Gastroesophageal sphincter (tissue), 4 donors: ENCODE measurements at regions not wholly inside any gene's neighbourhood (a gene's known extent, or its start where the extent isn't known, plus 50 kb on each side); places are given as distances from the start of the nearest gene placed in this dataset.

Source experiments
- ATAC-seq: fragments of 150-250 bp; one replicate; pipeline ENCODE4 v1.9.1; 2016; ENCODE audit warnings: mild to moderate bottlenecking, moderate library complexity
- H3K27ac ChIP-seq, 4 donors: fragments of 200-600 bp; sonication (generic) in 3 of 4; 1 replicate in 3 of 4; 2 replicates in 1 of 4; pipeline ENCODE4 v1.5.1; 2016 to 2019
- H3K27me3 ChIP-seq: fragments of 200-600 bp; sonication (generic); one replicate; pipeline ENCODE4 v1.5.1; 2019
- H3K36me3 ChIP-seq, 2 donors: fragments of 200-600 bp; sonication (generic); one replicate each; pipeline ENCODE4 v1.5.1; 2019; ENCODE audit warnings: control low read depth in 1 of 2
- H3K4me1 ChIP-seq, 3 donors: fragments of 200-600 bp; sonication (generic); 1 replicate in 2 of 3; 2 replicates in 1 of 3; pipeline ENCODE4 v1.5.1; 2016 to 2019; ENCODE audit warnings: control low read depth in 2 of 3
- H3K4me3 ChIP-seq, 2 donors: fragments of 200-600 bp; sonication (generic); one replicate each; pipeline ENCODE4 v1.5.1; 2019; ENCODE audit warnings: mild to moderate bottlenecking in 1 of 2, moderate library complexity in 1 of 2
- H3K9me3 ChIP-seq, 3 donors: fragments of 200-600 bp; sonication (generic); one replicate each; pipeline ENCODE4 v1.5.1; 2017 to 2019; ENCODE audit warnings: control low read depth in 2 of 3
- EP300 ChIP-seq: sonication (generic); formaldehyde crosslinking; IDR thresholded peaks from one replicate; pipeline ENCODE4 v1.6.1; 2017; ENCODE audit warnings: antibody characterized with exemption, mild to moderate bottlenecking
- POLR2A ChIP-seq, 2 donors: fragments of 450-650 bp; IDR thresholded peaks; one replicate each; pipeline ENCODE4 v1.6.1; 2017; ENCODE audit warnings: antibody characterized with exemption in 2 of 2, mild to moderate bottlenecking in 2 of 2, moderate library complexity in 1 of 2
- POLR2AphosphoS5 ChIP-seq: sonication (generic); formaldehyde crosslinking; IDR thresholded peaks from one replicate; pipeline ENCODE4 v1.6.1; 2017; ENCODE audit warnings: antibody characterized with exemption
- WGBS, 2 donors: methylation state at CpG; one replicate each; pipeline ENCODE4 v1.1.5; 2018; ENCODE audit warnings: low coverage in 1 of 2; 5-methylcytosine and 5-hydroxymethylcytosine counted together
- TF ChIP-seq, protein P1 (sequence below), 4 experiments: fragments of 200-600 bp in 2 of 4; fragments of 450-650 bp in 2 of 4; sonication (generic) in 1 of 4; IDR thresholded peaks; one replicate each; pipeline ENCODE4 v1.5.1; 2017 to 2019; ENCODE audit warnings: antibody characterized with exemption in 4 of 4, mild to moderate bottlenecking in 2 of 4, moderate library complexity in 2 of 4

DNA sequence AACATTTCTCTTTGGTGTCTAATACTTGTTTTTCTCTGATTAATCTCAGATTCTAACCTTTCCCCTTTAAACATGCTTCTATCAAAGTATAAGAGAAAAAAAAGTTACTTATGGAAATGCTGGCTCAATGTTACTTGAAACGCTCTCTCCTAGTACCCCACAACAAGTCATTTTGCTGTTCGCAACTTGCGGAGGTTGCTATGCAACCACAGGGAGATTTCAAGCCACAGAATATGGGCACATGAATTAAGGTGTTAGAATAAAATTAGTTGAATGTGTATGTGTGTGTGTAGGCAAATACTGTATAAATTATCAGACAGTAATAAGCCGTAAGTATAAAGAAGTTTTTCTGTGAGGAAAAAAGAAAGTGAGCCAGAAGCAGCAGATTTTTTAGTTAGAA, 80.6 kb downstream of the CCDC59 start:
- TF ChIP-seq, protein P1, sequence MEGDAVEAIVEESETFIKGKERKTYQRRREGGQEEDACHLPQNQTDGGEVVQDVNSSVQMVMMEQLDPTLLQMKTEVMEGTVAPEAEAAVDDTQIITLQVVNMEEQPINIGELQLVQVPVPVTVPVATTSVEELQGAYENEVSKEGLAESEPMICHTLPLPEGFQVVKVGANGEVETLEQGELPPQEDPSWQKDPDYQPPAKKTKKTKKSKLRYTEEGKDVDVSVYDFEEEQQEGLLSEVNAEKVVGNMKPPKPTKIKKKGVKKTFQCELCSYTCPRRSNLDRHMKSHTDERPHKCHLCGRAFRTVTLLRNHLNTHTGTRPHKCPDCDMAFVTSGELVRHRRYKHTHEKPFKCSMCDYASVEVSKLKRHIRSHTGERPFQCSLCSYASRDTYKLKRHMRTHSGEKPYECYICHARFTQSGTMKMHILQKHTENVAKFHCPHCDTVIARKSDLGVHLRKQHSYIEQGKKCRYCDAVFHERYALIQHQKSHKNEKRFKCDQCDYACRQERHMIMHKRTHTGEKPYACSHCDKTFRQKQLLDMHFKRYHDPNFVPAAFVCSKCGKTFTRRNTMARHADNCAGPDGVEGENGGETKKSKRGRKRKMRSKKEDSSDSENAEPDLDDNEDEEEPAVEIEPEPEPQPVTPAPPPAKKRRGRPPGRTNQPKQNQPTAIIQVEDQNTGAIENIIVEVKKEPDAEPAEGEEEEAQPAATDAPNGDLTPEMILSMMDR (IDR thresholded peaks at IDR 0.05) = no peak
- TF ChIP-seq POLR2AphosphoS5 = no peak
- no peak for TF ChIP-seq EP300
- no peak for TF ChIP-seq POLR2A (IDR thresholded peaks at IDR 0.05)
- H3K27ac ChIP-seq = no peak overlapping the region
- 24 to 26% methylated on average over 4 of the region's 4 CpGs for WGBS, 2 donors
- no peaks in the 10 kb centered on the region for H3K27me3 ChIP-seq
- no peak for ATAC-seq
- H3K4me1 ChIP-seq = no peaks in the 10 kb centered on the region
- no peaks in the 10 kb centered on the region for H3K9me3 ChIP-seq
- no peaks in the 10 kb centered on the region for H3K36me3 ChIP-seq
- H3K4me3 ChIP-seq = no peak overlapping the region

DNA sequence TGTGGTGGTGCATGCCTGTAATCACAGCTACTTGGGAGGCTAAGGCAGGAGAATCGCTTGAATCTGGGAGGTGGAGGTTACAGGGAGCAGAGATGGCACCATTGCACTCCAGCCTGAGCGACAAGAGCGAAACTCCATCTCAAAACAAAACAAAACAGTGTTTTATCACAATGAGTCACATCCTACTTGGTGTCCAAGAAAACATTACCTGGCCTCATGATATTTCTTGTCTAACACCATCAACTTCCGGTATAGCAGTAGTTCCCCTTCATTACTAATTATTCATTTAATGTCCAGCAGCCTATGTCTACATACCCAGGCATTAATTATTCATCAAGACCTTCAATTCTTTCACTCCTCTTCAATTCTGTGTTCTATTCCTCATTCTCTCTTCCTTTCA, 115.5 kb downstream of the CCDC59 start:
- WGBS, 2 donors = 89 to 96% methylated on average over 4 of the region's 4 CpGs
- H3K9me3 ChIP-seq = no peaks in the 10 kb centered on the region
- H3K36me3 ChIP-seq = no peaks in the 10 kb centered on the region
- H3K27ac ChIP-seq = no peak overlapping the region
- TF ChIP-seq EP300 (no peak), POLR2A (IDR thresholded peaks at IDR 0.05) (no peak), POLR2AphosphoS5 (no peak)
- TF ChIP-seq, protein P1 (IDR thresholded peaks at IDR 0.05) = no peak
- no peaks in the 10 kb centered on the region for H3K27me3 ChIP-seq
- ATAC-seq = no peak
- no peak overlapping the region for H3K4me3 ChIP-seq
- H3K4me1 ChIP-seq = no peaks in the 10 kb centered on the region

DNA sequence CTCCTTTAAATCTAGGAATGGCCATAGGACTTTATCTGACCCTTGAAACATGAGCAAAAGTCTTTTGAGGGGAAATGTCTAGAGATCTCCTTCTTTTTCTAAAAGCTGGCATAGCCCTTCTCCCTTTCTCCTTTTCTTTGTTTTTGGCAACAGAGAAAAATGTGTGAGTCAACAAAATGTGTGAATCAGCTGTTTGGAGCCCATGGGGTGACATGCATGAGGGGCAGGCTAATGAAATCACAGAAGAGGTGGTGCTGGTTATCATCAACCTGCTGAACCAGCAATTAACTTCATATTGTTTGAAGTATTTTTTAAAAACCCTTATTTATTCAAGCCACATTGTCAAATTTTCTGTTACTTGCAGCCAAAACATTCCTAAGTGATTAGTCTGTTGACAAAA, 132.3 kb downstream of the CCDC59 start:
- no peaks in the 10 kb centered on the region for H3K27me3 ChIP-seq
- TF ChIP-seq, protein P1 (IDR thresholded peaks at IDR 0.05) = no peak
- no peak for TF ChIP-seq POLR2A (IDR thresholded peaks at IDR 0.05)
- TF ChIP-seq EP300 = no peak
- no peak for TF ChIP-seq POLR2AphosphoS5
- no peaks in the 10 kb centered on the region for H3K4me1 ChIP-seq
- H3K4me3 ChIP-seq = no peak overlapping the region
- no peak for ATAC-seq
- no peaks in the 10 kb centered on the region for H3K36me3 ChIP-seq
- no peak overlapping the region for H3K27ac ChIP-seq
- no peaks in the 10 kb centered on the region for H3K9me3 ChIP-seq

DNA sequence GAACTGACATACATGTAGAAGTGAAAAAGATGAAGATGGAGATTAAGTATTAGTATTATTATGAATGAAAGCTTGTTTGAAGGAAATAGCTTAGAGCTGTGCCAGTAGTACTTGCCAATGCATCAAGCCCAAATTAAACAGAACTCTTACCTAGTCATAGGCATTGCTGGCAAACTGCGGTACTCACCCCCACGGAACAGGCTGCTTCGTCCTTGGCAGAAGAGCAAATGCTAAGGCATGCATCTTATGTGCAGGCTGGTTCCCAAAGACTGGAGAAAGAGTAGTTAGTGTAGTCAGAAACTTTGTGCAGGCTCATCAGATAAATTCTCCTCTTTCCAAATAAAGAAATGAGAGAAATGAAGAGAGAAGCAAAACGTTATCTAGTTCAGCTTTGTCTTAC, 134.8 kb downstream of the CCDC59 start:
- WGBS, 2 donors = 78 to 89% methylated on average over 4 of the region's 4 CpGs
- no peaks in the 10 kb centered on the region for H3K9me3 ChIP-seq
- H3K27me3 ChIP-seq = no peaks in the 10 kb centered on the region
- ATAC-seq = no peak
- H3K36me3 ChIP-seq = no peaks in the 10 kb centered on the region
- no peak overlapping the region for H3K4me3 ChIP-seq
- no peaks in the 10 kb centered on the region for H3K4me1 ChIP-seq
- no peak overlapping the region for H3K27ac ChIP-seq
- no peak for TF ChIP-seq POLR2A (IDR thresholded peaks at IDR 0.05)
- TF ChIP-seq, protein P1 (IDR thresholded peaks at IDR 0.05) = no peak
- TF ChIP-seq POLR2AphosphoS5 = no peak
- no peak for TF ChIP-seq EP300

DNA sequence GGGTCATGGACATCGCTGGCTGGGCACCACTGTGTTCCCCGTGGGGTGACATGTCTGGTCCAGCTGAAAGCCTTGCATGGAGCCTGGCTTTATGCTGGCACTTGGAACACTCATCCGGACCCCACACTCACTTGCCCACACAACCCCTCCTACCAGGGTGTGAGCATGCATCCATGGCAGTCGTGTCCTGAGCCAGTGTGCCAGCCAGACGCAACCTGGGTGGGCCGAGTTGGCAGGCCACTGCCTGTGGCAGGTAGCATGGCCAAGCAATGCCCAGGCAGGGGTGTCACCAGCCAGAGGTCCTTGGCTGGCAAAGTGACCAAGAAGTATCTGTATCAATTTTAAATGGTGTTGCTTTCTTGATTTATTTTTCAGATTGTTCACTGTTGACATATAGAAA, 141.7 kb downstream of the CCDC59 start:
- Histone ChIP-seq H3K27me3 (no peaks in the 10 kb centered on the region), H3K4me3 (no peak overlapping the region), H3K27ac (no peak overlapping the region), H3K36me3 (no peaks in the 10 kb centered on the region), H3K9me3 (peaks cover 0 to 10% (median 0%) of the 10 kb centered on the region in 3 donors), H3K4me1 (no peaks in the 10 kb centered on the region)
- no peak for TF ChIP-seq POLR2AphosphoS5
- TF ChIP-seq, protein P1 (IDR thresholded peaks at IDR 0.05) = no peak
- no peak for ATAC-seq
- 60 to 67% methylated on average over 1 to 3 of the region's 6 CpGs for WGBS, 2 donors
